Glomerular endothelial cell (primary cell): ENCODE measurements at regions not wholly inside any gene's neighbourhood (a gene's known extent, or its start where the extent isn't known, plus 50 kb on each side); places are given as distances from the start of the nearest gene placed in this dataset.
"Not testable (repeated sequence)": the region's sequence is repeated elsewhere in the genome, so short reads cannot be mapped to it uniquely, and the experiment has no call there.

Experiments
- DNase-seq: peaks from one replicate; pipeline ENCODE4 v3.0.0-alpha.2; 2011; ENCODE audit warnings: low read depth, low spot score; ENCODE audit errors: extremely low read depth

DNA sequence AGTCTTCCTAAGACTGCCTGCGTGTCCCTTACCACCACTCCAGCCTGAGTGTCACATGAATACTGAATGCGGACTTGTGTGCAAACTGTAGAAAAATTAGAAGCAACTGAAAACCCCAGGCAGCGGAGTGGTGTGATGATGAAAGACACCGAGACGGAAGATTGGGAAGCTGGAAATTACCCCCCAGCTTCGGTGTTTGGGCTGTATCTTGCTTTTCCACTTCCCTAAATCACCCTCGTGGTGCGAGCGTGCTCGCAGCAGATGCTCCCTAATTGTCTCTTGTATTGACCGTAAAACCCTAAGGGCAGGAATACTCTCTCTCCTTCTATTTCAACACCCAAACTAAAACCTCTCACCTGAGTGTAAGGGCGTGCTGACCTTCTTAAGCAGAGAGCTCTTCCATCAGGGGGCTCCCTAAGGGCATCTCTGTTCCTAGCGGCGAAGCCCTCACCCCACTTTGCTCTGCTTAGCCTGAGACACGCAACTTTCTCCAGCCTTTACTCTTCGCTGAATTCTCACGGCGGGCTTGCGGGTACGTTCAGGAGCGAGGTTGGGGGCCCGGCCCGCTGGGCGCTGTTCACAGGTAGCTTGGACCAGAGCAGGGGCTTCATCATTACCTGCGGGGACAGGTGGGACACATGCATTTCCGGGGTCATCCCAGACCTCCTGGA lies 62.4 kb downstream of the CRYBB2 start:
- no peak for DNase-seq

DNA sequence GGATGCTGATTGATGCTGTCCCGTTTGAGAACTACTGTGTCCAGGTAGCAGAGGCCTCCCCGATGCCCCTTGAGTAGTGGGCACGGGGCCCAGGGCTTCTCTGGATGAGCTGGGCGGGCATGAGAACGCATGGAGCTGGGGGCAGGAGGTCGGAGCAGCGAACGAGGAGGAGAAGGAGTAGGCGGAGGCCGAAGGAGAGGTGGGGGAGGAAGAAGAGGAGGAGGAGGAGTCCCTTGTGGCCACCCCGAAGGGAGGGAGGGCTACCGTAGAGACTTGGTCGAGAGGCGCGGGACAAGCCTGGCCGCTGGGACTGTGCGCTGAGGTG lies 62.9 kb downstream of the CRYBB2 start:
- DNase-seq = no peak

- DNase-seq = no peak
These were observed 63.5 kb downstream of the CRYBB2 start for GRCh38 chr22:25282671-25283561.

DNA sequence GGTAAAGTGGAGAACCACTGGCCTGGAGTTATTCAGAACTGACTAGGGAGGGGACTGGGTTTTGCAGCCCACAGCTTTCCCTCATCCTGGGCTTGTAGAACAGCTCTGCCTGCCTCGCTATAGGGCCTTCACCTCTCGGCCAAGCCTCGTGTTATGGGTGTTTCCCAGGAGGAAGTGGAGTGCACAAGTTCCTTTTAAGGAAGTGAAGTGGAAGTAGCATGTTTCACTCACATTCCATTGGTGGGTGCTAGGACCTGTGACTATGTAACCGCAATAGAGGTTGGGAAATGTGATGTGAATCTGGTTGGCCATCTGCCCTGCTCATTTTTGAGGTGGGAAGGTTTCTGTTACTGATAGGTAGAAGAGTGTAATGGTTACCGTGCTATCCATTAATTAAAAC lies 69.0 kb downstream of the CRYBB2 start:
- DNase-seq = not testable (repeated sequence)

- not testable (repeated sequence) for DNase-seq
These were observed 82.5 kb downstream of the CRYBB2 start for GRCh38 chr22:25301912-25302311.

DNA sequence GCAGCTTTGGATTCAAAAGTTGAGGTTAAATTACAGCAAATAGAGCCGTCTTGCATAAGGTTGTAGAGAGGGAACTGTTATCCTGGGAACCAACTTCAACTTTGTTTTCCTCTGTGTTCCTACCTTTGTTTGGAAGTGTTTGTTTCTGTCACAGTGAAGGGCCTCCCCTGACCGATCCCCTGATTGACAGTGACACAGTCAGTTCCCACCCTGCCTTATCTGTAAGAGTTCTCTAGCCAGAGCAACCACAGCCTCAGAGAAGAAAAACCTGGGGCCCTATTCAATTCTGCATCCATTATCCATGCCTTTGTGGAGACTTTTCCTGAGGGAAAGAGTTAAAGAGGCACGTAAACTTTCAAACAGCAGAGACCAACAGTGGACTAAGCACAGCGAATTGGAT lies 90.1 kb downstream of the CRYBB2 start:
- not testable (repeated sequence) for DNase-seq

- DNase-seq = not testable (repeated sequence)
These were observed 92.5 kb downstream of the CRYBB2 start for GRCh38 chr22:25311924-25312323.

DNA sequence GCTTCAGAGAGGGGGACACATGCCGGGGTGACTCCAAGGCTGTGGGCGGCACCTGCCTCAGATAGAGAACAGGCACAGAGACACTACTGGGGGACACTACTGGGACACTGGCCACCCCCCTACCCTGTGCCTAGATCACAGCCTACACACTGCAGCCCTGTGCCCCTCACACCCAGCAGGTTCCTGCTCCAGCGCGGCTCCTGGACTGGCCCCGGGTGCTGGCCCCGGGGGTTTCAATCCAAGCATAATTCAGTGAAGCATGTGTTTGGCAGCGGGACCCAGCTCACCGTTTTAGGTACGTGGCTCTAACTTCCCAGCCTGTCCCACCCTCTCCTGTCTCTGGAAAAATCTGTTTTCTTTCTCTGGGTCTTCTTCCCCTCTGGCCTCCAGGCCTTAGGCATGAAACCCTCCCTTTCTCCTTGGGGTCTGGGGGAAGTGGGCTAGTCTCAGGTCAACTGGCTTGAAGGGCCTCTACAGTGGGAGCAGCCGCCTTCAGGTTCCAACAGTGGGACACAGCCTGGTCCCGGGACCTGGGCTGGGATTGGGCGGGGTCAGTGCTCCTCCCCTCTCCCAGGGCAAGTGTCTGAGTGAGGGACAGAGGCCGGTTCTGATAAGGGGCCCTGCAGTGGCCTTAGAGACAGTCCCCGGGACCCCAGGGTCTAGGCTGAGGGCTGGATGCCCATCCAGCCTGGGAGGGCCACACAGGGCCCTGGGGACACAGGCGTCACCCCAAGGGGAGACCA lies 98.8 kb downstream of the CRYBB2 start:
- no peak for DNase-seq

- no peak for DNase-seq
These were observed 107.7 kb downstream of the CRYBB2 start for GRCh38 chr22:25327018-25327755.

DNA sequence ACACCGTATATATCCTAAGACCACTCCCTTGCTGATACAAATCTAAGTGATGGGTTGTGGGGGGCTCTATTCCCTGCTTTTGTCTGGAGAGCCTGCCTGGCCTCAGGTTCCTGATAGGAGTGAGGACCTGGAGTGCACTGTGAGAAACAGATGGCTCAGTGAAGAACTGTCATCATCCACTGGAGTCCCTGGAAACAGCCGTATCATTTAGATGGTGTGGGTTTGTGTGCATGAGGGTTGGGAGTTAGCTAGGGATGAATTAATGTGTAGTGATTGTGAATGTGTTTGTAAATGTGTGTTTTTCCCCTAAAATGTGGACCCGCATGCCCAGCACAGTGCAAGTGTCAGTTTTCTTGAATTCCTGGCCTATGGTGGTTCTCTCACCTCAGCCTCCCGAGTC lies 111.6 kb downstream of the CRYBB2 start:
- no peak for DNase-seq

- not testable (repeated sequence) for DNase-seq
These were observed 112.5 kb downstream of the CRYBB2 start for GRCh38 chr22:25331911-25332310.

- DNase-seq = no peak
These were observed 112.9 kb downstream of the CRYBB2 start for GRCh38 chr22:25332386-25332785.

DNA sequence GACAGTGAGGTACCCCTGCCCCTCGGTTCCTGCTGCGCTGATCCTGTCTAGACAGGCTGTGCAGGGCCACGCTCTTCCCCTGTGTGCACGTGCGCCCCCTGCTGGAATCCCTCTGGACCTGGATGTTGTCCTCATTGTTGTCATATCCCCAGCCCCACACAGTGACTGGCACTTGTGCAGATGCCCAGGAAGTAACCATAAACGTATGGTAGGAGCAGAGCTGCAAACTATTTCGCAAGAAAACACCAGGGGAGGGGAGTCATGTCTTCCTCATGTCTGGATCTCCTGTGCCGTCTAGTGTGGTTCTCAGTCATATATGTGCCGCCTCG lies 114.7 kb downstream of the CRYBB2 start:
- no peak for DNase-seq

GRCh38 chr22:25334631-25335030 lies 115.2 kb downstream of the CRYBB2 start:
- not testable (repeated sequence) for DNase-seq

DNA sequence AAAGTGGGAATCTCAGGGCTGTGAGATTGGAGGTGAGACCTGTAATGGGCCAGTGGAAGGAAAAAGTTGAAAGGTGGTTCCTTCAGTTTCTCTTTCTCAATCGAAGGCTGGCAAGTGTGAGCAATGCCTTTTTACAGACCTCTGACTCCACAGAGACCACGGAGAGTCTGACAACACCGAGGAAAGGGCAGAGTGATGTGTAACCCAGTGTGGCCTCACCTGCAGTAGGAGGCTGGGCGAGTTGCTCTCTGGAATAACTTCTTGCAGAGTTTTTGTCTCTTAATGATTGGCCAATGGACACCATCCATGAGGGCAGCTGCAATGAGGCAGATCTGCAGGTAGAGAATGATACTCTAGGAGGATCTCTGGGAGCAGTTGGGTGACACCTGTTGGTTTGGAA lies 115.8 kb downstream of the CRYBB2 start:
- not testable (repeated sequence) for DNase-seq

DNA sequence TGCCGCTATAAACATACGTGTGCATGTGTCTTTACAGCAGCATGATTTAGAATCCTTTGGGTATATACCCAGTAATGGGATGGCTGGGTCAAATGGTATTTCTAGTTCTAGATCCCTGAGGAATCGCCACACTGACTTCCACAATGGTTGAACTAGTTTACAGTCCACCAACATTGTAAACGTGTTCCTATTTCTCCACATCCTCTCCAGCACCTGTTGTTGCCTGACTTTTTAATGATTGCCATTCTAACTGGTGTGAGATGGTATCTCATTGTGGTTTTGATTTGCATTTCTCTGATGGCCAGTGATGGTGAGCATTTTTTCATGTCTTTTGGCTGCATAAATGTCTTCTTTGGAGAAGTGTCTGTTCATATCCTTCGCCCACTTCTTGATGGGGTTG lies 121.1 kb downstream of the CRYBB2 start:
- not testable (repeated sequence) for DNase-seq

- DNase-seq = not testable (repeated sequence)
These were observed 124.9 kb downstream of the CRYBB2 start for GRCh38 chr22:25344366-25344765.

DNA sequence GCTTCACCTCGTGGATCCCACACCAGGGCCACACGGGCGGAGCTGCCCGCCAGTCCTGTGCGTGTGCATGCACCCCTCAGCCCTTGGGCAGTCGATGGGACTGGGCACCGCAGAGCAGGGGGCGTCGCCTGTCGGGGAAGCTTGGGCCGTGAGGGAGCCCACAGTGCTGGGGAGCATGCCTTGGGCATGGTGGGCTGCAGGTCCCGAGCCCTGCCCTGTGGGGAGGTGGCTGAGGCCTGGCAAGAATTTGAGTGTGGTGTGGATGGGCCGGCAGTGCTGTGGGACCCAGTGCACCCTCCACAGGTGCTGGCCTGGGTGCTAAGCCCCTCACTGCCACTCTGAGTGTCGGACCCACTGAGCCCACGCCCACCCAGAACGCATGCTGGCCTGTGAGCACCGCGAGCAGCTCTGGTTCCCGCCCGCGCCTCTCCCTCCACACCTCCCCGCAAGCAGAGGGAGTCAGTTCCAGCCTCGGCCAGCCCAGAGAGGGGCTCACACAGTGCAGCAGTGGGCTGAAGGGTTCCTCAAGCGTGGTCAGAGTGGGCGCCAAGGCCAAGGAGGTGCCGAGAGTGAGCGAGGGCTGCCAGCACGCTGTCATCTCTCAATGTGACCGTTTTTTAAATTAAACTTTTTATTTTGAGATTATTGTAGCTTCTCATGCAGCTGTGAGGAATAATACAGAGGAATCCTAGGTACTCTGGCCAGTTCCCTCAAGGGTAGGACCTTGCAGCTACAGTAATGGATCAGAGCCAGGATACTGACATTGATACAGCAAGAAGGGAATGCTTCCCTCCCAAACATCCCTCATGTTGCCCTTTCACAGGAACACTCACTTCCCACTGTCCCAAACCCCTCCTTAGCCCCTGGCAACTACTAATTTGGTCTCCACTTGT lies 127.7 kb downstream of the CRYBB2 start:
- no peak for DNase-seq

DNA sequence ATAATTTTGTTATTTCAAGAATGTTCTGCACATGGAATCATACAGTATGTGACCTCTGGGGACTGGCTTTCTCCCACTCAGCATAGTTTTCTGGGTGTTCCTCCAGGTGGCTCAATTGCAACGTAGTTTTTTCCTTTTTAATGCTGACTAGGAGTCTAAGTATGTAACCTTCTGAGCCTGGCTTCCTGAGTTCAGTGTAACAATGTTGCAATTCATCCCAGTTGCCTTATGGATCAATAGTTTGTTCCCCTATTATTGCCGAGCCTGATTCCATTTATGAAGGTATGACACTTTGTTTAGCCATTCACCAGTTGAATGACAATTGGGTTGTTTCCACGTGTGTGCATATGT lies 128.3 kb downstream of the CRYBB2 start:
- no peak for DNase-seq

GRCh38 chr22:25348391-25348790 lies 129.0 kb downstream of the CRYBB2 start:
- no peak for DNase-seq
